Naive thymus-derived CD4-positive, alpha-beta T cell (primary cell): ENCODE measurements at regions not wholly inside any gene's neighbourhood (a gene's known extent, or its start where the extent isn't known, plus 50 kb on each side); places are given as distances from the start of the nearest gene placed in this dataset.
"Not testable (repeated sequence)": the region's sequence is repeated elsewhere in the genome, so short reads cannot be mapped to it uniquely, and the experiment has no call there.

Experiments used
- ATAC-seq: fragments of 150-1000 bp; cut with Tn5 transposase; 2 replicates; pipeline ENCODE4 v1.10.0; 2021; ENCODE audit warnings: mild to moderate bottlenecking, moderate library complexity
- CTCF ChIA-PET: fragments of 350-600 bp; sonication (Branson Sonifier 250); formaldehyde crosslinking; loops from one replicate; lab custom pipeline; 2021; ENCODE audit warnings: antibody characterized with exemption; lab: Charles Lee
- POLR2A ChIA-PET: fragments of 350-600 bp; sonication (Branson Sonifier 250); formaldehyde crosslinking; loops from one replicate; lab custom pipeline; 2021; ENCODE audit warnings: antibody characterized with exemption, inconsistent platforms; lab: Charles Lee
- DNase-seq, 9 donors: peaks; one replicate each; pipeline versions ENCODE4 v3.0.0 to v3.0.0-alpha.2; 2020 to 2022; ENCODE audit warnings: mixed read lengths in 1 of 9
- H3K27ac ChIP-seq: one replicate; pipeline ENCODE4 v1.7.0; 2013; ENCODE audit warnings: mild to moderate bottlenecking, low read depth, low read length, moderate library complexity
- H3K27me3 ChIP-seq, 2 donors: one replicate each; pipeline ENCODE4 v1.7.0; 2013; ENCODE audit warnings: low read length in 2 of 2, mild to moderate bottlenecking in 2 of 2, moderate library complexity in 2 of 2; ENCODE audit not compliant: control insufficient read depth in 2 of 2, insufficient read depth in 2 of 2
- H3K36me3 ChIP-seq, 3 experiments: 1 replicate in 2 of 3; 2 replicates in 1 of 3; pipeline ENCODE4 v1.7.0; 2013; ENCODE audit warnings: low read length in 3 of 3, mild to moderate bottlenecking in 3 of 3, moderate library complexity in 1 of 3; ENCODE audit not compliant: insufficient read depth in 3 of 3, control insufficient read depth in 2 of 3
- H3K4me1 ChIP-seq, 2 donors: one replicate each; pipeline ENCODE4 v1.7.0; 2013; ENCODE audit warnings: low read length in 2 of 2, mild to moderate bottlenecking in 2 of 2, moderate library complexity in 1 of 2; ENCODE audit not compliant: control insufficient read depth in 2 of 2, insufficient read depth in 2 of 2
- H3K4me3 ChIP-seq: 2 replicates; pipeline ENCODE4 v1.7.0; 2013; ENCODE audit warnings: mild to moderate bottlenecking, low read length
- H3K9me3 ChIP-seq, 3 experiments: 1 replicate in 2 of 3; 2 replicates in 1 of 3; pipeline ENCODE4 v1.7.0; 2013; ENCODE audit warnings: low read length in 3 of 3; ENCODE audit not compliant: control insufficient read depth in 2 of 3
- H3K27ac Mint-ChIP-seq, 9 donors: one replicate each; pipeline ENCODE4 v1.8.0; 2020 to 2022; ENCODE audit warnings: mixed read lengths in 9 of 9, mild to moderate bottlenecking in 8 of 9, moderate library complexity in 5 of 9, inconsistent platforms in 2 of 9
- H3K27me3 Mint-ChIP-seq, 5 donors: one replicate each; pipeline ENCODE4 v1.8.0; 2021 to 2022; ENCODE audit warnings: mixed read lengths in 5 of 5, mild to moderate bottlenecking in 1 of 5
- H3K36me3 Mint-ChIP-seq, 5 donors: one replicate each; pipeline ENCODE4 v1.8.0; 2020 to 2022; ENCODE audit warnings: mixed read lengths in 5 of 5, mild to moderate bottlenecking in 3 of 5, inconsistent platforms in 1 of 5
- H3K4me1 Mint-ChIP-seq, 7 donors: one replicate each; pipeline ENCODE4 v1.8.0; 2020 to 2022; ENCODE audit warnings: mixed read lengths in 7 of 7, mild to moderate bottlenecking in 3 of 7, inconsistent platforms in 1 of 7
- H3K4me3 Mint-ChIP-seq, 10 donors: one replicate each; pipeline ENCODE4 v1.8.0; 2020 to 2022; ENCODE audit warnings: mild to moderate bottlenecking in 10 of 10, mixed read lengths in 10 of 10, moderate library complexity in 6 of 10, inconsistent platforms in 2 of 10
- H3K9me3 Mint-ChIP-seq, 11 donors: one replicate each; pipeline ENCODE4 v1.8.0; 2020 to 2022; ENCODE audit warnings: mixed read lengths in 11 of 11, mild to moderate bottlenecking in 4 of 11, inconsistent platforms in 1 of 11, moderate library complexity in 1 of 11
- intact Hi-C, 2 donors: fragments of 100-400 bp; cut with micrococcal nuclease; formaldehyde crosslinking; loops; one replicate each; pipeline ENCODE4 v1.15.1; 2023

GRCh38 chr22:22165936-22166710, 78.5 kb upstream of the VPREB1 start:
- H3K9me3 Mint-ChIP-seq = no peaks in the 10 kb centered on the region
- Histone ChIP-seq H3K9me3 (no peaks in the 10 kb centered on the region), H3K4me1 (peaks cover 6% of the 10 kb centered on the region in 2 donors), H3K27ac (no peak overlapping the region), H3K27me3 (no peaks in the 10 kb centered on the region), H3K4me3 (no peak overlapping the region), H3K36me3 (no peaks in the 10 kb centered on the region)
- DNase-seq (no peak), ATAC-seq (no peak)
- peaks cover 4 to 35% (median 17%) of the 10 kb centered on the region in 7 donors for H3K4me1 Mint-ChIP-seq
- H3K27ac Mint-ChIP-seq = no peak overlapping the region
- ChIA-PET POLR2A (no interaction called here), CTCF (no interaction called here)
- no peaks in the 10 kb centered on the region for H3K36me3 Mint-ChIP-seq
- no peak overlapping the region for H3K4me3 Mint-ChIP-seq
- H3K27me3 Mint-ChIP-seq = peaks cover 0 to 13% (median 0%) of the 10 kb centered on the region in 5 donors
- intact Hi-C loops = no loop called here

GRCh38 chr22:22164541-22165272, 79.9 kb upstream of the VPREB1 start:
- POLR2A ChIA-PET = no interaction called here
- CTCF ChIA-PET = interaction anchor here (1.1 kb wide), 1 partner anchor 18 kb away, joined by 3 read pairs; no protein-coding TSS in a partner anchor
- Histone ChIP-seq H3K9me3 (no peaks in the 10 kb centered on the region), H3K4me1 (peaks cover 6% of the 10 kb centered on the region in 2 donors), H3K27me3 (no peaks in the 10 kb centered on the region), H3K36me3 (no peaks in the 10 kb centered on the region), H3K27ac (no peak overlapping the region), H3K4me3 (no peak overlapping the region)
- DNase-seq = no peak
- H3K27ac Mint-ChIP-seq = peak overlapping the region in 1 of 9 donors; percentile 22
- peaks cover 0 to 12% (median 3%) of the 10 kb centered on the region in 5 donors for H3K27me3 Mint-ChIP-seq
- peaks cover 0 to 2% (median 0%) of the 10 kb centered on the region in 5 donors for H3K36me3 Mint-ChIP-seq
- H3K4me1 Mint-ChIP-seq = peaks cover 4 to 22% (median 15%) of the 10 kb centered on the region in 7 donors
- no peak overlapping the region for H3K4me3 Mint-ChIP-seq
- intact Hi-C loops = no loop called here
- ATAC-seq = no peak
- no peaks in the 10 kb centered on the region for H3K9me3 Mint-ChIP-seq

GRCh38 chr22:22161924-22162851, 82.4 kb upstream of the VPREB1 start:
- no peak for DNase-seq
- ATAC-seq = peak; percentile 44
- Mint-ChIP-seq H3K9me3 (no peaks in the 10 kb centered on the region), H3K4me1 (peaks cover 0 to 4% (median 2%) of the 10 kb centered on the region in 7 donors), H3K27me3 (peaks cover 0 to 13% (median 7%) of the 10 kb centered on the region in 5 donors), H3K4me3 (peak overlapping the region in 1 of 10 donors; percentile 6), H3K27ac (no peak overlapping the region), H3K36me3 (peaks cover 0 to 4% (median 0%) of the 10 kb centered on the region in 5 donors)
- H3K27ac ChIP-seq = no peak overlapping the region
- H3K36me3 ChIP-seq = no peaks in the 10 kb centered on the region
- H3K4me3 ChIP-seq = no peak overlapping the region
- intact Hi-C loops = no loop called here
- ChIA-PET CTCF (no interaction called here), POLR2A (no interaction called here)
- no peaks in the 10 kb centered on the region for H3K9me3 ChIP-seq
- no peaks in the 10 kb centered on the region for H3K4me1 ChIP-seq
- H3K27me3 ChIP-seq = no peaks in the 10 kb centered on the region

- POLR2A ChIA-PET, H3K9me3 ChIP-seq, H3K4me3 ChIP-seq, CTCF ChIA-PET, H3K27me3 ChIP-seq, H3K4me3 Mint-ChIP-seq, H3K27ac ChIP-seq, intact Hi-C loops, DNase-seq, H3K9me3 Mint-ChIP-seq, ATAC-seq, H3K36me3 ChIP-seq, H3K4me1 ChIP-seq, H3K4me1 Mint-ChIP-seq, H3K36me3 Mint-ChIP-seq, H3K27ac Mint-ChIP-seq: not testable (repeated sequence)
- peaks cover 0 to 12% (median 7%) of the 10 kb centered on the region in 5 donors for H3K27me3 Mint-ChIP-seq
Measured at GRCh38 chr22:22160768-22161167, 83.8 kb upstream of the VPREB1 start.

- ChIA-PET POLR2A (no interaction called here), CTCF (no interaction called here)
- Histone ChIP-seq H3K4me3 (no peak overlapping the region), H3K27me3 (no peaks in the 10 kb centered on the region), H3K36me3 (no peaks in the 10 kb centered on the region), H3K4me1 (no peaks in the 10 kb centered on the region), H3K27ac (no peak overlapping the region), H3K9me3 (no peaks in the 10 kb centered on the region)
- no peak for DNase-seq
- intact Hi-C loops = no loop called here
- no peaks in the 10 kb centered on the region for H3K9me3 Mint-ChIP-seq
- H3K4me1 Mint-ChIP-seq = peaks cover 0 to 8% (median 6%) of the 10 kb centered on the region in 7 donors
- no peak for ATAC-seq
- no peak overlapping the region for H3K4me3 Mint-ChIP-seq
- peaks cover 0 to 4% (median 0%) of the 10 kb centered on the region in 5 donors for H3K36me3 Mint-ChIP-seq
- H3K27ac Mint-ChIP-seq = no peak overlapping the region
- H3K27me3 Mint-ChIP-seq = peaks cover 0 to 11% (median 10%) of the 10 kb centered on the region in 5 donors
Measured at GRCh38 chr22:22159384-22159783, 85.2 kb upstream of the VPREB1 start.

GRCh38 chr22:22158965-22159364, 85.6 kb upstream of the VPREB1 start:
- H3K27me3 Mint-ChIP-seq = peaks cover 0 to 11% (median 10%) of the 10 kb centered on the region in 5 donors
- Histone ChIP-seq H3K4me1 (no peaks in the 10 kb centered on the region), H3K4me3 (no peak overlapping the region), H3K36me3 (no peaks in the 10 kb centered on the region), H3K27ac (no peak overlapping the region), H3K9me3 (no peaks in the 10 kb centered on the region), H3K27me3 (no peaks in the 10 kb centered on the region)
- DNase-seq (no peak), ATAC-seq (no peak)
- no peaks in the 10 kb centered on the region for H3K9me3 Mint-ChIP-seq
- POLR2A ChIA-PET = no interaction called here
- CTCF ChIA-PET = no interaction called here
- intact Hi-C loops = no loop called here
- no peak overlapping the region for H3K4me3 Mint-ChIP-seq
- H3K36me3 Mint-ChIP-seq = peaks cover 0 to 4% (median 0%) of the 10 kb centered on the region in 5 donors
- H3K4me1 Mint-ChIP-seq = peaks cover 0 to 8% (median 6%) of the 10 kb centered on the region in 7 donors
- no peak overlapping the region for H3K27ac Mint-ChIP-seq
